Sigmoid colon (tissue), 6 donors: ENCODE measurements at regions not wholly inside any gene's neighbourhood (a gene's known extent, or its start where the extent isn't known, plus 50 kb on each side); places are given as distances from the start of the nearest gene placed in this dataset.
"Not testable (repeated sequence)": the region's sequence is repeated elsewhere in the genome, so short reads cannot be mapped to it uniquely, and the experiment has no call there.

Source experiments
- DNase-seq: peaks from one replicate; pipeline ENCODE4 v3.0.0-alpha.2; 2019
- H3K27ac ChIP-seq, 4 donors: fragments of 200-600 bp; sonication (generic); one replicate each; pipeline ENCODE4 v1.5.1; 2016 to 2019; ENCODE audit warnings: mild to moderate bottlenecking in 1 of 4
- H3K27me3 ChIP-seq, 3 donors: fragments of 200-600 bp; sonication (generic); one replicate each; pipeline ENCODE4 v1.5.1; 2019; ENCODE audit warnings: mild to moderate bottlenecking in 1 of 3
- H3K36me3 ChIP-seq, 4 donors: fragments of 200-600 bp; sonication (generic); one replicate each; pipeline ENCODE4 v1.5.1; 2016 to 2019
- H3K4me1 ChIP-seq, 4 donors: fragments of 200-600 bp; sonication (generic); one replicate each; pipeline ENCODE4 v1.5.1; 2017 to 2019
- H3K4me3 ChIP-seq, 4 donors: fragments of 200-600 bp; sonication (generic); one replicate each; pipeline ENCODE4 v1.5.1; 2017 to 2019; ENCODE audit warnings: mild to moderate bottlenecking in 2 of 4, moderate library complexity in 1 of 4
- H3K9me3 ChIP-seq, 4 donors: fragments of 200-600 bp in 3 of 4; sonication (generic) in 3 of 4; one replicate each; pipeline versions ENCODE4 v1.5.1 to v1.6.1; 2013 to 2019
- EP300 ChIP-seq, 4 donors: sonication (generic); formaldehyde crosslinking; IDR thresholded peaks; one replicate each; pipeline ENCODE4 v1.6.1; 2017; ENCODE audit warnings: antibody characterized with exemption in 4 of 4
- POLR2A ChIP-seq, 2 donors: fragments of 450-650 bp; IDR thresholded peaks; one replicate each; pipeline ENCODE4 v1.6.1; 2016; ENCODE audit warnings: antibody characterized with exemption in 2 of 2, mild to moderate bottlenecking in 2 of 2, moderate library complexity in 2 of 2
- POLR2AphosphoS5 ChIP-seq, 4 donors: sonication (generic); formaldehyde crosslinking; IDR thresholded peaks; one replicate each; pipeline ENCODE4 v1.6.1; 2017; ENCODE audit warnings: antibody characterized with exemption in 4 of 4
- WGBS, 2 donors: extraction: QIAGEN DNeasy Blood & Tissue Kit; methylation state at CpG; one replicate each; pipeline ENCODE4 v1.1.7; 2013; 5-methylcytosine and 5-hydroxymethylcytosine counted together
- intact Hi-C: fragments of 100-400 bp; cut with DNase I; formaldehyde crosslinking; loops from one replicate; pipeline ENCODE4 v1.15.1; 2023
- TF ChIP-seq, protein P1 (sequence below), 4 experiments: fragments of 450-650 bp in 3 of 4; fragments of 200-600 bp in 1 of 4; IDR thresholded peaks; one replicate each; pipeline ENCODE4 v1.5.1; 2016 to 2019; ENCODE audit warnings: antibody characterized with exemption in 4 of 4, mild to moderate bottlenecking in 3 of 4, moderate library complexity in 2 of 4
- donor health status: healthy with polysubstance abuse.
- donor health status: healthy.

DNA sequence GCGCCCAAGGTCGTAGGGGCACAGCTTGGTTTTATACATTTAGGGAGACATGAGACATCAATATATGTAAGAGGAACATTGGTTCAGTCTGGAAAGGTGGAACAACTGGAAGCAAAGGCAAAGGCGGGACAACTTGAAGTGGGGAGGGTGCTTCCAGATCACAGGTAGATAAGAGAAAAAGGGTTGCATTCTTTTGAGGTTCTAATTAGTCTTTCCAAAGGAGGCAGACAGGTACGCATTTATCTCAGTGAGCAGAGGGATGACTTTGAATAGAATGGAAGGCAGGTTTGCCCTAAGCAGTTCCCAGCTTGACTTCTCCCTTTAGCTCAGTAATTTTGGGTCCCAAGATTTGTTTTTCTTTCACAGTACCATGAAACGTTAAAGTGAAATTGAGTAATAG is 223.2 kb downstream of the FAM47A start:
- no peaks in the 10 kb centered on the region for H3K4me1 ChIP-seq
- intact Hi-C loops = no loop called here

GRCh38 chrX:33908074-33908473 is 224.0 kb downstream of the FAM47A start:
- Histone ChIP-seq H3K27ac (no peak overlapping the region), H3K27me3 (no peaks in the 10 kb centered on the region), H3K4me1 (no peaks in the 10 kb centered on the region), H3K36me3 (no peaks in the 10 kb centered on the region), H3K9me3 (no peaks in the 10 kb centered on the region), H3K4me3 (no peak overlapping the region)
- TF ChIP-seq, protein P1, sequence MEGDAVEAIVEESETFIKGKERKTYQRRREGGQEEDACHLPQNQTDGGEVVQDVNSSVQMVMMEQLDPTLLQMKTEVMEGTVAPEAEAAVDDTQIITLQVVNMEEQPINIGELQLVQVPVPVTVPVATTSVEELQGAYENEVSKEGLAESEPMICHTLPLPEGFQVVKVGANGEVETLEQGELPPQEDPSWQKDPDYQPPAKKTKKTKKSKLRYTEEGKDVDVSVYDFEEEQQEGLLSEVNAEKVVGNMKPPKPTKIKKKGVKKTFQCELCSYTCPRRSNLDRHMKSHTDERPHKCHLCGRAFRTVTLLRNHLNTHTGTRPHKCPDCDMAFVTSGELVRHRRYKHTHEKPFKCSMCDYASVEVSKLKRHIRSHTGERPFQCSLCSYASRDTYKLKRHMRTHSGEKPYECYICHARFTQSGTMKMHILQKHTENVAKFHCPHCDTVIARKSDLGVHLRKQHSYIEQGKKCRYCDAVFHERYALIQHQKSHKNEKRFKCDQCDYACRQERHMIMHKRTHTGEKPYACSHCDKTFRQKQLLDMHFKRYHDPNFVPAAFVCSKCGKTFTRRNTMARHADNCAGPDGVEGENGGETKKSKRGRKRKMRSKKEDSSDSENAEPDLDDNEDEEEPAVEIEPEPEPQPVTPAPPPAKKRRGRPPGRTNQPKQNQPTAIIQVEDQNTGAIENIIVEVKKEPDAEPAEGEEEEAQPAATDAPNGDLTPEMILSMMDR (IDR thresholded peaks at IDR 0.05) = no peak
- TF ChIP-seq EP300 (IDR thresholded peaks at IDR 0.05) (no peak), POLR2A (IDR thresholded peaks at IDR 0.05) (no peak), POLR2AphosphoS5 (IDR thresholded peaks at IDR 0.05) (no peak)
- DNase-seq = no peak
- intact Hi-C loops = no loop called here

More for the DNA sequence above, 223.2 kb downstream of the FAM47A start:
- no peaks in the 10 kb centered on the region for H3K9me3 ChIP-seq
- H3K27ac ChIP-seq = no peak overlapping the region
- H3K36me3 ChIP-seq = no peaks in the 10 kb centered on the region
- WGBS, 2 donors = 65 to 77% methylated on average over 5 of the region's 5 CpGs
- no peaks in the 10 kb centered on the region for H3K27me3 ChIP-seq
- DNase-seq = no peak
- no peak overlapping the region for H3K4me3 ChIP-seq
- TF ChIP-seq, protein P1 (IDR thresholded peaks at IDR 0.05) = no peak

- intact Hi-C loops = no loop called here
- Histone ChIP-seq H3K27ac (no peak overlapping the region), H3K9me3 (no peaks in the 10 kb centered on the region), H3K36me3 (no peaks in the 10 kb centered on the region), H3K27me3 (no peaks in the 10 kb centered on the region), H3K4me1 (no peaks in the 10 kb centered on the region), H3K4me3 (no peak overlapping the region)
- DNase-seq = no peak
- WGBS, 2 donors = 33 to 54% methylated on average over 2 of the region's 2 CpGs
- TF ChIP-seq POLR2A (IDR thresholded peaks at IDR 0.05) (no peak), EP300 (IDR thresholded peaks at IDR 0.05) (no peak), POLR2AphosphoS5 (IDR thresholded peaks at IDR 0.05) (no peak)
- TF ChIP-seq, protein P1 (IDR thresholded peaks at IDR 0.05) = no peak
Observed at GRCh38 chrX:33906971-33907370, 225.1 kb downstream of the FAM47A start.

DNA sequence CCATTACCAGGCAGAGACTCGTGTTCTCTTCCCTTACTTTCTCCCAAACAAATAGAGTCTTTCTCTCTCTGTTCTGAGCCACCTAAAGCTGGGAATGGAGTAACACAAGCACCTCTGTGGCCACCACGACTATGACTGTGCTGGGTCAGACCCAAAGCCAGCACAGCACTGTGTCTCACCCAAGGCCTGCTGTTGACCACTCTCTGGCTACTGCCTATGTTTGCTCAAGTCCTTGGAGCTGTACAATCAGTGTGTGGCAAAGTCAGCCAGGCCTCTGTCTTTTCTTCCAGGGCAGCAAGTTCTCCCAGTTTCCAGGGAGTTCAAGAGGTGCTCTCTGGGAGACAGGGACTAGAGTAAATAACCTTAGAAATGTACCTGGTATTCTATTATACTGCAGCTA is 239.4 kb downstream of the FAM47A start:
- no peaks in the 10 kb centered on the region for H3K36me3 ChIP-seq
- H3K9me3 ChIP-seq = no peaks in the 10 kb centered on the region

DNA sequence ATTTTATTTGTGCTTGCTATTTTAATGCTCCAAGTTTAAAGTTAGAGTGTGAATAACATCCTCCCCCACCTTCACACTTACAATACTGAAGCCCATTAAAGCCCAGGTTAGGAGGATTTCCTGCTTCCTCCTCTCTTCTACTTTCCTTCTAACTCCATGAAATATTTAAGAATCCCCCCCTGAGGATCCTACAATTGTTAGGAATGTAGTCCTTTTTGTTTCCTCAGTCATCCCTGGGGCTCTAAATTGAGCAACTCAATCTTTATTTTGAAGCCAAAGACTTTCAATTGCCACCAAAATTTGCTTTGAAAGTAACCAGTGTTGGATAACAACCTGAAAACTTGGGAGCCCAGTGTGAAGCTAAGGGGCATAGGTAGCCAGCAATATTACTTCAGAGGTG is 276.9 kb downstream of the FAM47A start:
- intact Hi-C loops = no loop called here
- no peaks in the 10 kb centered on the region for H3K9me3 ChIP-seq
- no peaks in the 10 kb centered on the region for H3K4me1 ChIP-seq
- H3K36me3 ChIP-seq = no peaks in the 10 kb centered on the region
- no peak overlapping the region for H3K27ac ChIP-seq
- TF ChIP-seq, protein P1 (IDR thresholded peaks at IDR 0.05) = no peak
- no peak for TF ChIP-seq EP300 (IDR thresholded peaks at IDR 0.05)
- TF ChIP-seq POLR2AphosphoS5 (IDR thresholded peaks at IDR 0.05) = no peak
- no peak for TF ChIP-seq POLR2A (IDR thresholded peaks at IDR 0.05)
- no peak for DNase-seq
- H3K27me3 ChIP-seq = no peaks in the 10 kb centered on the region
- no peak overlapping the region for H3K4me3 ChIP-seq

More for the DNA sequence above, 239.4 kb downstream of the FAM47A start:
- H3K4me1 ChIP-seq = no peaks in the 10 kb centered on the region
- H3K27me3 ChIP-seq = no peaks in the 10 kb centered on the region
- DNase-seq = no peak
- TF ChIP-seq POLR2A (IDR thresholded peaks at IDR 0.05) (no peak), POLR2AphosphoS5 (IDR thresholded peaks at IDR 0.05) (no peak), EP300 (IDR thresholded peaks at IDR 0.05) (no peak)
- TF ChIP-seq, protein P1 (IDR thresholded peaks at IDR 0.05) = no peak
- 54 to 76% methylated on average over 2 of the region's 2 CpGs for WGBS, 2 donors
- H3K4me3 ChIP-seq = no peak overlapping the region
- no peak overlapping the region for H3K27ac ChIP-seq
- intact Hi-C loops = no loop called here

DNA sequence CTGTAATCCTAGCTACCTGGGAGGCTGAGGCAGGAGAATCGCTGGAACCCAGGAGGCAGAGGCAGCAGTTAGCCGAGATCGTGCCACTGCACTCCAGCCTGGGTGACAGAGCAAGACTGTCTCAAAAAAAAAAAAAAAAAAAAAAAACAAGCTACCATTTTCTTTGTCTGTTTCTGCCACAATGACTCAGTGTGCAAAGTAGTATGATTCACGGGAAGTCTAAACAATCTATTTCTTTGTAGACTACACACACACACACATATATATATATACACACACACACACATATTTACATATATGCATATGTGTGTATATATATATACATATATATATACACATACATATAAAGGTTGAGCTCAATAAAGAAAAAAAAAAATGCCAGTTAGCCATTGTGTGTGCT is 280.0 kb downstream of the FAM47A start:
- H3K4me1 ChIP-seq, H3K27ac ChIP-seq, H3K4me3 ChIP-seq, H3K36me3 ChIP-seq, DNase-seq, H3K27me3 ChIP-seq, H3K9me3 ChIP-seq, intact Hi-C loops: not testable (repeated sequence)
- 94 to 98% methylated on average over 4 of the region's 4 CpGs for WGBS, 2 donors
